ENCODE measurements at regions not wholly inside any gene's neighbourhood (a gene's known extent, or its start where the extent isn't known, plus 50 kb on each side); places are given as distances from the start of the nearest gene placed in this dataset.

DNA sequence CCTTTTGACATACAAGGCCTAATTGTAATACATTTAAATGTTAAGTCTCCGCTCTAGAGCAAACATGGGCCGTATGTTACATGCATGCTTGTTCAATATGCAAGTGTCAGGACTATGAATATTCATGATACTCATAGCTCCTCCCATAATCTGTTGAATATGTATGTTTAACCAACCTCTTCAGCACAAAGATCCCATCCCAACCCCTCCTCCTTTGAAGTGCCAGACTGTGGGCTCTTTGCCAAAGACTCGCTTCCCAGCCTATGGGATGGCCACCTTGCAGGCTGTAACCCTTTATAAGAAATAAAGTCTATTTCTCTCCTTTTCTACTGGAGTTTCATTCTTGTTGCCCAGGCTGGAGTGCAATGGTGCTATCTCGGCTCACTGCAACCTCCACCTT lies 156.2 kb downstream of the ABCC12 start:
- H3K9ac ChIP-seq (ENCODE audit: control insufficient read depth, extremely low read depth, insufficient read depth, low read length): no peak overlapping the region
- no peak overlapping the region for H2AFZ ChIP-seq (ENCODE audit: control insufficient read depth, low read length)
- H3K4me3 ChIP-seq (ENCODE audit: control insufficient read depth in 2 of 3, extremely low read depth in 1 of 3, insufficient read depth in 2 of 3, low read depth in 1 of 3, low read length in 3 of 3): no peak overlapping the region
- H3K9me1 ChIP-seq (ENCODE audit: control insufficient read depth, extremely low read depth, insufficient read depth, low read length): no peaks in the 10 kb centered on the region
- no peaks in the 10 kb centered on the region for H3K27me3 ChIP-seq (ENCODE audit: control insufficient read depth, extremely low read depth, insufficient read depth, low read length)
- H4K20me1 ChIP-seq (ENCODE audit: control insufficient read depth, extremely low read depth, insufficient read depth, low read length): no peaks in the 10 kb centered on the region
- DNase-seq (ENCODE audit: low read depth, low spot score) (no peak), FAIRE-seq (no peak)
- H3K79me2 ChIP-seq (ENCODE audit: control insufficient read depth, insufficient read depth, low read length): no peaks in the 10 kb centered on the region
- no peaks in the 10 kb centered on the region for H3K36me3 ChIP-seq (ENCODE audit: control insufficient read depth in 2 of 2, extremely low read depth in 1 of 2, insufficient read depth in 2 of 2, low read length in 2 of 2)
- dilution Hi-C loops (cut with MboI; ENCODE audit: extremely low pct_ligation_motif_present, low sequenced_read_pairs): no loop called here
- TF ChIP-seq, protein P1, sequence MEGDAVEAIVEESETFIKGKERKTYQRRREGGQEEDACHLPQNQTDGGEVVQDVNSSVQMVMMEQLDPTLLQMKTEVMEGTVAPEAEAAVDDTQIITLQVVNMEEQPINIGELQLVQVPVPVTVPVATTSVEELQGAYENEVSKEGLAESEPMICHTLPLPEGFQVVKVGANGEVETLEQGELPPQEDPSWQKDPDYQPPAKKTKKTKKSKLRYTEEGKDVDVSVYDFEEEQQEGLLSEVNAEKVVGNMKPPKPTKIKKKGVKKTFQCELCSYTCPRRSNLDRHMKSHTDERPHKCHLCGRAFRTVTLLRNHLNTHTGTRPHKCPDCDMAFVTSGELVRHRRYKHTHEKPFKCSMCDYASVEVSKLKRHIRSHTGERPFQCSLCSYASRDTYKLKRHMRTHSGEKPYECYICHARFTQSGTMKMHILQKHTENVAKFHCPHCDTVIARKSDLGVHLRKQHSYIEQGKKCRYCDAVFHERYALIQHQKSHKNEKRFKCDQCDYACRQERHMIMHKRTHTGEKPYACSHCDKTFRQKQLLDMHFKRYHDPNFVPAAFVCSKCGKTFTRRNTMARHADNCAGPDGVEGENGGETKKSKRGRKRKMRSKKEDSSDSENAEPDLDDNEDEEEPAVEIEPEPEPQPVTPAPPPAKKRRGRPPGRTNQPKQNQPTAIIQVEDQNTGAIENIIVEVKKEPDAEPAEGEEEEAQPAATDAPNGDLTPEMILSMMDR (optimal IDR thresholded peaks at IDR 0.05 in 1 of 3, IDR thresholded peaks at IDR 0.05 in 1 of 3, conservative IDR thresholded peaks at IDR 0.05 in 1 of 3; ENCODE audit: extremely low read depth in 1 of 3, insufficient read depth in 2 of 3, low read length in 3 of 3): no peak
- TF ChIP-seq EZH2 (IDR thresholded peaks at IDR 0.05; ENCODE audit: low read length): no peak
- no peaks in the 10 kb centered on the region for H3K9me3 ChIP-seq (ENCODE audit: control insufficient read depth, low read depth, low read length)
- no peak overlapping the region for H3K27ac ChIP-seq (ENCODE audit: control insufficient read depth, insufficient read depth, low read length)
- no peak overlapping the region for H3K4me2 ChIP-seq (ENCODE audit: control insufficient read depth, extremely low read depth, insufficient read depth, low read depth, low read length)
- peaks cover 13% of the 10 kb centered on the region for H3K4me1 ChIP-seq (ENCODE audit: control insufficient read depth, extremely low read depth, insufficient read depth, low read length)

DNA sequence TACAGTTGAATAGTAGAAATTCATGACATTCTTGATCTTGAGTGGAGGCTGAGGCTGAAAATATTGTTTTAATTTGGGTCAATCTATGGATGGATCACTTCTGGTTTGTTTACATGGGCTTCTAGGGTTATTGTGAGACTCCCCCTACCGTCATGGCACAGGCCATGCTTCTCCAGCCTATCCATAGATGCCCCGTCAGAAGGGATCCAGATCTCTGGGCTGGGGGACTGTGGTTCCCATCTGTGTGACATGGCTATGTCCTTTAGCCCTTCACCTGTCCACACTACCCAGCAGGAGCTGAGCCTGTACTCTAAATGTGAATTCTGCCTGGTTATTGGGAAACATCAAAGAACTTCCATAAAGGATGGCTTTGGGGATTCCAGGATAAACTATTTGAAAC lies 160.4 kb downstream of the ABCC12 start:
- no peaks in the 10 kb centered on the region for H3K4me1 ChIP-seq (ENCODE audit: control insufficient read depth, extremely low read depth, insufficient read depth, low read length)
- no peaks in the 10 kb centered on the region for H4K20me1 ChIP-seq (ENCODE audit: control insufficient read depth, extremely low read depth, insufficient read depth, low read length)
- no peaks in the 10 kb centered on the region for H3K9me1 ChIP-seq (ENCODE audit: control insufficient read depth, extremely low read depth, insufficient read depth, low read length)
- H3K4me2 ChIP-seq (ENCODE audit: control insufficient read depth, extremely low read depth, insufficient read depth, low read depth, low read length): no peak overlapping the region
- dilution Hi-C loops (cut with MboI; ENCODE audit: extremely low pct_ligation_motif_present, low sequenced_read_pairs): no loop called here
- H3K9ac ChIP-seq (ENCODE audit: control insufficient read depth, extremely low read depth, insufficient read depth, low read length): no peak overlapping the region
- FAIRE-seq (no peak), DNase-seq (ENCODE audit: low read depth, low spot score) (no peak)
- H3K79me2 ChIP-seq (ENCODE audit: control insufficient read depth, insufficient read depth, low read length): no peaks in the 10 kb centered on the region
- no peak overlapping the region for H3K4me3 ChIP-seq (ENCODE audit: control insufficient read depth in 2 of 3, extremely low read depth in 1 of 3, insufficient read depth in 2 of 3, low read depth in 1 of 3, low read length in 3 of 3)
- no peak overlapping the region for H2AFZ ChIP-seq (ENCODE audit: control insufficient read depth, low read length)
- no peak overlapping the region for H3K27ac ChIP-seq (ENCODE audit: control insufficient read depth, insufficient read depth, low read length)
- H3K36me3 ChIP-seq (ENCODE audit: control insufficient read depth in 2 of 2, extremely low read depth in 1 of 2, insufficient read depth in 2 of 2, low read length in 2 of 2): no peaks in the 10 kb centered on the region
- H3K9me3 ChIP-seq (ENCODE audit: control insufficient read depth, low read depth, low read length): peaks cover 2% of the 10 kb centered on the region
- no peaks in the 10 kb centered on the region for H3K27me3 ChIP-seq (ENCODE audit: control insufficient read depth, extremely low read depth, insufficient read depth, low read length)
- no peak for TF ChIP-seq EZH2 (IDR thresholded peaks at IDR 0.05; ENCODE audit: low read length)
- TF ChIP-seq, protein P1 (optimal IDR thresholded peaks at IDR 0.05 in 1 of 3, IDR thresholded peaks at IDR 0.05 in 1 of 3, conservative IDR thresholded peaks at IDR 0.05 in 1 of 3; ENCODE audit: extremely low read depth in 1 of 3, insufficient read depth in 2 of 3, low read length in 3 of 3): peak in 1 of 3 experiments; percentile 20
